ENCODE measurements at regions not wholly inside any gene's neighbourhood (a gene's known extent, or its start where the extent isn't known, plus 50 kb on each side); places are given as distances from the start of the nearest gene placed in this dataset.

DNA sequence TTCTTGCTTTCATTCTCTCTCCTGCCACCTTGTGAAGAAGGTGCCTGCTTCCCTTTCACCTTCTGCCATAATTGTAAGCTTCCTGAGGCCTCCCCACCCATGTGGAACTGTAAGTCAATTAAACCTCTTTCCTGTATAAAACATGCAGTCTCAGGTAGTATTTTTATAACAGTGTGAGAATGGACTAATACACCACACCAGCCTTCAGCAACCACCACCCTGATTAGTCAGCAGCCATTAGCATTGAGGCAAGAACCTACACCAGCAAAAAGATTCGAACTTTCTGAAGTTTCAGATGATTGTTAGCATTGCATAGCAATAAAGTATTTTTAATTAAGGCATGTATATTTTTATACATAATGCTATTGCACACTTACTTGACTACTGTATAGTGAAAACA is 980.2 kb downstream of the EFNA5 start:
- Histone ChIP-seq H3K9me3 (ENCODE audit: control insufficient read depth, insufficient read depth, low read depth, low read length) (no peaks in the 10 kb centered on the region), H3K4me3 (ENCODE audit: low read depth, low read length) (no peak overlapping the region), H3K36me3 (ENCODE audit: control insufficient read depth, insufficient read depth, low read length) (no peaks in the 10 kb centered on the region), H3K27me3 (ENCODE audit: control insufficient read depth, insufficient read depth, low read length) (no peaks in the 10 kb centered on the region), H3K9ac (ENCODE audit: low read length) (no peak overlapping the region), H3K4me1 (ENCODE audit: control insufficient read depth, insufficient read depth, low read length) (no peaks in the 10 kb centered on the region), H3K27ac (ENCODE audit: low read depth, low read length) (no peak overlapping the region)

GRCh38 chr5:106680330-106680729 is 990.4 kb downstream of the EFNA5 start:
- no peaks in the 10 kb centered on the region for H3K9me3 ChIP-seq (ENCODE audit: control insufficient read depth, insufficient read depth, low read depth, low read length)
- no peak overlapping the region for H3K4me3 ChIP-seq (ENCODE audit: low read depth, low read length)
- H3K27me3 ChIP-seq (ENCODE audit: control insufficient read depth, insufficient read depth, low read length): no peaks in the 10 kb centered on the region
- H3K9ac ChIP-seq (ENCODE audit: low read length): no peak overlapping the region
- H3K36me3 ChIP-seq (ENCODE audit: control insufficient read depth, insufficient read depth, low read length): no peaks in the 10 kb centered on the region
- no peaks in the 10 kb centered on the region for H3K4me1 ChIP-seq (ENCODE audit: control insufficient read depth, insufficient read depth, low read length)
- no peak overlapping the region for H3K27ac ChIP-seq (ENCODE audit: low read depth, low read length)

GRCh38 chr5:106677057-106677456 is 993.7 kb downstream of the EFNA5 start:
- no peaks in the 10 kb centered on the region for H3K4me1 ChIP-seq (ENCODE audit: control insufficient read depth, insufficient read depth, low read length)
- H3K9ac ChIP-seq (ENCODE audit: low read length): no peak overlapping the region
- no peak overlapping the region for H3K4me3 ChIP-seq (ENCODE audit: low read depth, low read length)
- H3K27ac ChIP-seq (ENCODE audit: low read depth, low read length): no peak overlapping the region
- no peaks in the 10 kb centered on the region for H3K27me3 ChIP-seq (ENCODE audit: control insufficient read depth, insufficient read depth, low read length)
- no peaks in the 10 kb centered on the region for H3K36me3 ChIP-seq (ENCODE audit: control insufficient read depth, insufficient read depth, low read length)
- H3K9me3 ChIP-seq (ENCODE audit: control insufficient read depth, insufficient read depth, low read depth, low read length): no peaks in the 10 kb centered on the region

DNA sequence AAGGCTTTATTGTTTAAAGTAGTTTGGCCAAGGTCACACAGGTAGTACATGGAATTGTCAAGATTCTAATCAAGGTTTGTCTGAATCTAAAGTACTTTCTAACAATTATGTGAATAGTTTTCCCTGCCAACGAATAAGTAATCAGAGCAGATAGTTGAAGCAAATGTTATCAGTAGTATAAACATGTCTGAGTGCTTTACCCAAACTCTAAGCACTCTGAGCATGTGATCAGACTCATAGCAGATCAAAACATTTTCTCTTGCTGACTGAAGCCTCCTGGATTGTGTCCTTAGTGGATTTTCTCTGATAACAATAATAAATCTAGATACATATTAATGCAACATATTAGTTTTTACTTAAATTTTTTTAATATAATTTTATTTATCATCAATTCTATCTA is 995.0 kb downstream of the EFNA5 start:
- Histone ChIP-seq H3K4me1 (ENCODE audit: control insufficient read depth, insufficient read depth, low read length) (no peaks in the 10 kb centered on the region), H3K9ac (ENCODE audit: low read length) (no peak overlapping the region), H3K9me3 (ENCODE audit: control insufficient read depth, insufficient read depth, low read depth, low read length) (no peaks in the 10 kb centered on the region), H3K27me3 (ENCODE audit: control insufficient read depth, insufficient read depth, low read length) (no peaks in the 10 kb centered on the region), H3K27ac (ENCODE audit: low read depth, low read length) (no peak overlapping the region), H3K4me3 (ENCODE audit: low read depth, low read length) (no peak overlapping the region), H3K36me3 (ENCODE audit: control insufficient read depth, insufficient read depth, low read length) (no peaks in the 10 kb centered on the region)

DNA sequence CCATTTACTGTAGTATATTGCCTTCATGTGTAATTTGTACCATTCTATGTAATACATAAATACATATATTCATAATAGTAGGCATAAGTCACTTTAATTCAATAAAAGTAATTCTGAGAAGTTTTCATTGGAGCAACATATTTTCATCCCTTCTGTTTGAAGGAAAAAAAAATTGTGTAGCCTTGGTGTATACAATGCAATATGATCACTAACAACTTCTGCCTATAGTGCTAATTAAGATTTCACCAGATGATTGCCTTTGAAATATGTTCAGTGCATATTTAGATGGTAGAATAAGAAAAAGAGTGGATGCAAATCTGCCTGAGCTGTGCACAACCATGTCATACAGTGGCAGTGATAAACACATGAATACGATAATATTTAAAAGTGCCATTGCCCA is 996.8 kb downstream of the EFNA5 start:
- Histone ChIP-seq H3K9me3 (ENCODE audit: control insufficient read depth, insufficient read depth, low read depth, low read length) (no peaks in the 10 kb centered on the region), H3K9ac (ENCODE audit: low read length) (no peak overlapping the region), H3K4me1 (ENCODE audit: control insufficient read depth, insufficient read depth, low read length) (no peaks in the 10 kb centered on the region), H3K4me3 (ENCODE audit: low read depth, low read length) (no peak overlapping the region), H3K27me3 (ENCODE audit: control insufficient read depth, insufficient read depth, low read length) (no peaks in the 10 kb centered on the region), H3K27ac (ENCODE audit: low read depth, low read length) (no peak overlapping the region), H3K36me3 (ENCODE audit: control insufficient read depth, insufficient read depth, low read length) (no peaks in the 10 kb centered on the region)

DNA sequence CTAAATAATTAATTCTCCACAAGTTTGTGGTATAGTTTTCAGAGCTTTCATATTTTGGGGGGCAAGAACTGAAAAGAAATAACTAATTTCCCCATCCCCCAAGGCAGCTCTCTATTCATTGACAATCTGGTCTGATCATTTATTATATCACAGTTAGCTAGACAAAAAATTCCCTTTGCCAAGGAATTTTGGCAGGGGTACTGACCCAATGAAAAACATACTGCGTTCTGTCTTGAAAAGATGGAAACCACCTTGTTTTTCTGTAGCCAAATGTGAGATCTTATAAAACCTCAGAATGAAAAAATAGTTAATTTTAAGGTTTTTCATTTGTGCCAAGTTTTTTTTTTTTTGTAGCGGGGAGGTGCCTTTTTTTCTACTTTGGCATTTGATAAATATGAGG is 1008.9 kb downstream of the EFNA5 start:
- Histone ChIP-seq H3K36me3 (ENCODE audit: control insufficient read depth, insufficient read depth, low read length) (no peaks in the 10 kb centered on the region), H3K9ac (ENCODE audit: low read length) (no peak overlapping the region)

GRCh38 chr5:106660681-106661080 is 1010.1 kb downstream of the EFNA5 start:
- Histone ChIP-seq H3K9me3 (ENCODE audit: control insufficient read depth, insufficient read depth, low read depth, low read length) (no peaks in the 10 kb centered on the region), H3K27ac (ENCODE audit: low read depth, low read length) (no peak overlapping the region), H3K4me1 (ENCODE audit: control insufficient read depth, insufficient read depth, low read length) (no peaks in the 10 kb centered on the region), H3K36me3 (ENCODE audit: control insufficient read depth, insufficient read depth, low read length) (no peaks in the 10 kb centered on the region), H3K27me3 (ENCODE audit: control insufficient read depth, insufficient read depth, low read length) (no peaks in the 10 kb centered on the region), H3K9ac (ENCODE audit: low read length) (no peak overlapping the region), H3K4me3 (ENCODE audit: low read depth, low read length) (no peak overlapping the region)

More for the DNA sequence above, 1008.9 kb downstream of the EFNA5 start:
- Histone ChIP-seq H3K4me1 (ENCODE audit: control insufficient read depth, insufficient read depth, low read length) (no peaks in the 10 kb centered on the region), H3K27me3 (ENCODE audit: control insufficient read depth, insufficient read depth, low read length) (no peaks in the 10 kb centered on the region), H3K27ac (ENCODE audit: low read depth, low read length) (no peak overlapping the region), H3K9me3 (ENCODE audit: control insufficient read depth, insufficient read depth, low read depth, low read length) (no peaks in the 10 kb centered on the region), H3K4me3 (ENCODE audit: low read depth, low read length) (no peak overlapping the region)

- Histone ChIP-seq H3K9ac (ENCODE audit: low read length) (no peak overlapping the region), H3K27ac (ENCODE audit: low read depth, low read length) (no peak overlapping the region), H3K4me1 (ENCODE audit: control insufficient read depth, insufficient read depth, low read length) (no peaks in the 10 kb centered on the region), H3K9me3 (ENCODE audit: control insufficient read depth, insufficient read depth, low read depth, low read length) (0 out of 2 replicates have a peak, but pooled peaks cover 2% of the 10 kb centered on the region), H3K27me3 (ENCODE audit: control insufficient read depth, insufficient read depth, low read length) (no peaks in the 10 kb centered on the region), H3K4me3 (ENCODE audit: low read depth, low read length) (no peak overlapping the region), H3K36me3 (ENCODE audit: control insufficient read depth, insufficient read depth, low read length) (no peaks in the 10 kb centered on the region)
Observed at GRCh38 chr5:106658150-106658549, 1012.6 kb downstream of the EFNA5 start.

DNA sequence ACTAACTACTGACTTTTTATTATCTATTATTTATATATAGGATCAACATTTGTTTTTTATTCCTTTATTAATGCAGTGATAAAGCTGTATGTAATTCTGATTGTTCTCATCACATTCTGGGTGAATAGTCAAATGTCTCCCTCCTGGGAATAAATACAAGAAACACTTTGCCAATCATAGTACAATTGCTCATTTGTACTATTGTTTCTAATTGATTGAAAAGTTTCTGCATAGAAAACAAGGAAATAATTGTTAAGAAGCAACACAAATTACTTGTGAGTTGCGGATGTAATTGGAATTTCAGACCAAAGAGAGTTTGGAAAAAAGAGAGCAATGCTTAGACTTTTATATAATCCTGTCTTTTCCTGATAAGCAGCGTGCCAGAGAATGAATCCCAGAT is 1013.9 kb downstream of the EFNA5 start:
- Histone ChIP-seq H3K27me3 (ENCODE audit: control insufficient read depth, insufficient read depth, low read length) (no peaks in the 10 kb centered on the region), H3K36me3 (ENCODE audit: control insufficient read depth, insufficient read depth, low read length) (no peaks in the 10 kb centered on the region)

GRCh38 chr5:106649031-106649430 is 1021.7 kb downstream of the EFNA5 start:
- no peaks in the 10 kb centered on the region for H3K9me3 ChIP-seq (ENCODE audit: control insufficient read depth, insufficient read depth, low read depth, low read length)
- H3K27ac ChIP-seq (ENCODE audit: low read depth, low read length): no peak overlapping the region
- no peaks in the 10 kb centered on the region for H3K27me3 ChIP-seq (ENCODE audit: control insufficient read depth, insufficient read depth, low read length)
- H3K4me3 ChIP-seq (ENCODE audit: low read depth, low read length): no peak overlapping the region
- no peaks in the 10 kb centered on the region for H3K4me1 ChIP-seq (ENCODE audit: control insufficient read depth, insufficient read depth, low read length)
- no peaks in the 10 kb centered on the region for H3K36me3 ChIP-seq (ENCODE audit: control insufficient read depth, insufficient read depth, low read length)
- no peak overlapping the region for H3K9ac ChIP-seq (ENCODE audit: low read length)

More for the DNA sequence above, 1013.9 kb downstream of the EFNA5 start:
- H3K4me3 ChIP-seq (ENCODE audit: low read depth, low read length): no peak overlapping the region
- H3K4me1 ChIP-seq (ENCODE audit: control insufficient read depth, insufficient read depth, low read length): no peaks in the 10 kb centered on the region
- 0 out of 2 replicates have a peak, but pooled peaks cover 2% of the 10 kb centered on the region for H3K9me3 ChIP-seq (ENCODE audit: control insufficient read depth, insufficient read depth, low read depth, low read length)
- H3K27ac ChIP-seq (ENCODE audit: low read depth, low read length): no peak overlapping the region
- H3K9ac ChIP-seq (ENCODE audit: low read length): no peak overlapping the region

DNA sequence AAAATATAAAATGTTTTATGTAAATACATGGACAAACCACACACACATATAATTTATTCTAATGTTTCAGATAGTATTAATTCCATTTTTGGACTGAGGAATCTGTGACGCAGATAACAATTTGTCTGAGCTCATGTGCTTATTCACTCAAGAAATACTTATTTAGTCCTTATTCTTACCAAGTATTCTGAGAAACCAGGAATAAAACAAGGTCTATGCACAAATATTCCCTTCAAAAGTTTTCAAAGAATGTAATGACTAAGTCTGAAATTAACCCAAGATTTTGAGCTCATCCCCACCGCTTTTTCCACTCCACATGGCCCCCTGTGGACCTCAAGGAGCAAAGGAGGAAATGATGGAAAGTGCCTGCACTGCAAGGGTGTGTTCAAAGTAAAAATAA is 1022.3 kb downstream of the EFNA5 start:
- no peaks in the 10 kb centered on the region for H3K36me3 ChIP-seq (ENCODE audit: control insufficient read depth, insufficient read depth, low read length)
- no peak overlapping the region for H3K27ac ChIP-seq (ENCODE audit: low read depth, low read length)
- no peak overlapping the region for H3K4me3 ChIP-seq (ENCODE audit: low read depth, low read length)
- H3K4me1 ChIP-seq (ENCODE audit: control insufficient read depth, insufficient read depth, low read length): no peaks in the 10 kb centered on the region
- H3K27me3 ChIP-seq (ENCODE audit: control insufficient read depth, insufficient read depth, low read length): no peaks in the 10 kb centered on the region
- H3K9me3 ChIP-seq (ENCODE audit: control insufficient read depth, insufficient read depth, low read depth, low read length): no peaks in the 10 kb centered on the region
- no peak overlapping the region for H3K9ac ChIP-seq (ENCODE audit: low read length)

GRCh38 chr5:106646106-106646505 is 1024.6 kb downstream of the EFNA5 start:
- Histone ChIP-seq H3K36me3 (ENCODE audit: control insufficient read depth, insufficient read depth, low read length) (no peaks in the 10 kb centered on the region), H3K9ac (ENCODE audit: low read length) (no peak overlapping the region), H3K27me3 (ENCODE audit: control insufficient read depth, insufficient read depth, low read length) (no peaks in the 10 kb centered on the region), H3K4me3 (ENCODE audit: low read depth, low read length) (no peak overlapping the region), H3K27ac (ENCODE audit: low read depth, low read length) (no peak overlapping the region), H3K4me1 (ENCODE audit: control insufficient read depth, insufficient read depth, low read length) (no peaks in the 10 kb centered on the region), H3K9me3 (ENCODE audit: control insufficient read depth, insufficient read depth, low read depth, low read length) (no peaks in the 10 kb centered on the region)

Data from HUES6 (cell line).